ENCODE measurements at regions not wholly inside any gene's neighbourhood (a gene's known extent, or its start where the extent isn't known, plus 50 kb on each side); places are given as distances from the start of the nearest gene placed in this dataset.

DNA sequence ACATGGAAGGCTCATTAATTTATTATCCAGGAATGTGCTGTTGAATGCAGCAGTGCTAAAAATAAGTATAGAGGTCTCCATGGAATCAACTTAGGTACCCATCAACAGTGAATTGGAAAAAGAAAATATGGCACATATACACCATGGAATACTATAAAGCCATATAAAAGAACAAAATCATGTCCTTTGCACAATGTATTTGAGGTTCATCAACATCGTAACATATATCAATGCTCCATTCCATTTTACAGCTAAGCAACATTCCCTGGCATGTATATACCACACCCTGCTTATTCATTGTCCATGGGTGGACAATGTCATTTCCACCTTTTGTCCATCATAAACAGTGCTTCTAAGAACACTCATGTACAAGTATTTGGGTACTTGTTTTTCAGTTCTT, 147.8 kb upstream of the RASSF8 start:
- no peak for TF ChIP-seq SMC3 (conservative IDR thresholded peaks at IDR 0.05; ENCODE audit: poor library complexity)
- TF ChIP-seq, protein P1, sequence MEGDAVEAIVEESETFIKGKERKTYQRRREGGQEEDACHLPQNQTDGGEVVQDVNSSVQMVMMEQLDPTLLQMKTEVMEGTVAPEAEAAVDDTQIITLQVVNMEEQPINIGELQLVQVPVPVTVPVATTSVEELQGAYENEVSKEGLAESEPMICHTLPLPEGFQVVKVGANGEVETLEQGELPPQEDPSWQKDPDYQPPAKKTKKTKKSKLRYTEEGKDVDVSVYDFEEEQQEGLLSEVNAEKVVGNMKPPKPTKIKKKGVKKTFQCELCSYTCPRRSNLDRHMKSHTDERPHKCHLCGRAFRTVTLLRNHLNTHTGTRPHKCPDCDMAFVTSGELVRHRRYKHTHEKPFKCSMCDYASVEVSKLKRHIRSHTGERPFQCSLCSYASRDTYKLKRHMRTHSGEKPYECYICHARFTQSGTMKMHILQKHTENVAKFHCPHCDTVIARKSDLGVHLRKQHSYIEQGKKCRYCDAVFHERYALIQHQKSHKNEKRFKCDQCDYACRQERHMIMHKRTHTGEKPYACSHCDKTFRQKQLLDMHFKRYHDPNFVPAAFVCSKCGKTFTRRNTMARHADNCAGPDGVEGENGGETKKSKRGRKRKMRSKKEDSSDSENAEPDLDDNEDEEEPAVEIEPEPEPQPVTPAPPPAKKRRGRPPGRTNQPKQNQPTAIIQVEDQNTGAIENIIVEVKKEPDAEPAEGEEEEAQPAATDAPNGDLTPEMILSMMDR (IDR thresholded peaks at IDR 0.05; ENCODE audit: poor library complexity, severe bottlenecking): no peak

Data from neural cell (in vitro differentiated cells).